ENCODE measurements at regions not wholly inside any gene's neighbourhood (a gene's known extent, or its start where the extent isn't known, plus 50 kb on each side); places are given as distances from the start of the nearest gene placed in this dataset.

- Histone ChIP-seq H3K36me3 (no peaks in the 10 kb centered on the region), H3K27me3 (no peaks in the 10 kb centered on the region), H3K4me3 (no peak overlapping the region), H3K27ac (no peak overlapping the region), H3K4me1 (peaks cover 0 to 15% (median 0%) of the 10 kb centered on the region in 3 donors), H3K9me3 (no peaks in the 10 kb centered on the region)
- WGBS, 2 donors (ENCODE audit: low coverage in 1 of 2) = 17 to 23% methylated on average over 4 of the region's 4 CpGs
- no peak for ATAC-seq
- TF ChIP-seq EP300 (IDR thresholded peaks at IDR 0.05) (no peak), POLR2AphosphoS5 (IDR thresholded peaks at IDR 0.05) (no peak), CTCF (IDR thresholded peaks at IDR 0.05) (no peak), POLR2A (IDR thresholded peaks at IDR 0.05) (no peak)
Measured at GRCh38 chr15:35876762-35877161, 330.8 kb upstream of the DPH6 start.

GRCh38 chr15:35880896-35881295 is 334.9 kb upstream of the DPH6 start:
- Histone ChIP-seq H3K27ac (no peak overlapping the region), H3K9me3 (no peaks in the 10 kb centered on the region), H3K36me3 (no peaks in the 10 kb centered on the region), H3K4me3 (no peak overlapping the region), H3K27me3 (no peaks in the 10 kb centered on the region), H3K4me1 (peaks cover 0 to 15% (median 0%) of the 10 kb centered on the region in 3 donors)
- ATAC-seq = no peak
- no peak for TF ChIP-seq CTCF (IDR thresholded peaks at IDR 0.05)
- WGBS, 2 donors (ENCODE audit: low coverage in 1 of 2) = 100% methylated on average over 2 to 3 of the region's 3 CpGs

GRCh38 chr15:35885870-35886269 is 339.9 kb upstream of the DPH6 start:
- no peak for TF ChIP-seq EP300 (IDR thresholded peaks at IDR 0.05)
- no peak for TF ChIP-seq CTCF (IDR thresholded peaks at IDR 0.05)
- TF ChIP-seq POLR2A (IDR thresholded peaks at IDR 0.05) = no peak
- no peak for TF ChIP-seq POLR2AphosphoS5 (IDR thresholded peaks at IDR 0.05)
- H3K4me3 ChIP-seq = no peak overlapping the region
- H3K27me3 ChIP-seq = no peaks in the 10 kb centered on the region
- H3K4me1 ChIP-seq = no peaks in the 10 kb centered on the region
- no peak for ATAC-seq
- WGBS, 2 donors (ENCODE audit: low coverage in 1 of 2) = 100% methylated on average over 1 of the region's 1 CpG
- no peaks in the 10 kb centered on the region for H3K36me3 ChIP-seq
- no peaks in the 10 kb centered on the region for H3K9me3 ChIP-seq
- no peak overlapping the region for H3K27ac ChIP-seq

GRCh38 chr15:35886765-35887164 is 340.8 kb upstream of the DPH6 start:
- H3K4me1 ChIP-seq = no peaks in the 10 kb centered on the region
- ATAC-seq = no peak
- TF ChIP-seq CTCF (IDR thresholded peaks at IDR 0.05) (no peak), POLR2A (IDR thresholded peaks at IDR 0.05) (no peak), EP300 (IDR thresholded peaks at IDR 0.05) (no peak), POLR2AphosphoS5 (IDR thresholded peaks at IDR 0.05) (no peak)
- H3K9me3 ChIP-seq = no peaks in the 10 kb centered on the region
- H3K27ac ChIP-seq = no peak overlapping the region
- H3K4me3 ChIP-seq = no peak overlapping the region
- H3K36me3 ChIP-seq = no peaks in the 10 kb centered on the region
- H3K27me3 ChIP-seq = no peaks in the 10 kb centered on the region

- H3K27me3 ChIP-seq = no peaks in the 10 kb centered on the region
- no peaks in the 10 kb centered on the region for H3K36me3 ChIP-seq
- H3K9me3 ChIP-seq = no peaks in the 10 kb centered on the region
- H3K4me3 ChIP-seq = no peak overlapping the region
- TF ChIP-seq CTCF (IDR thresholded peaks at IDR 0.05) (no peak), POLR2AphosphoS5 (IDR thresholded peaks at IDR 0.05) (no peak), EP300 (IDR thresholded peaks at IDR 0.05) (no peak), POLR2A (IDR thresholded peaks at IDR 0.05) (no peak)
- H3K27ac ChIP-seq = no peak overlapping the region
- no peak for ATAC-seq
- 57 to 61% methylated on average over 1 of the region's 1 CpG for WGBS, 2 donors (ENCODE audit: low coverage in 1 of 2)
- no peaks in the 10 kb centered on the region for H3K4me1 ChIP-seq
Measured at GRCh38 chr15:35888815-35889214, 342.9 kb upstream of the DPH6 start.

All from gastroesophageal sphincter (tissue), 4 donors.